ENCODE measurements at regions not wholly inside any gene's neighbourhood (a gene's known extent, or its start where the extent isn't known, plus 50 kb on each side); places are given as distances from the start of the nearest gene placed in this dataset.

DNA sequence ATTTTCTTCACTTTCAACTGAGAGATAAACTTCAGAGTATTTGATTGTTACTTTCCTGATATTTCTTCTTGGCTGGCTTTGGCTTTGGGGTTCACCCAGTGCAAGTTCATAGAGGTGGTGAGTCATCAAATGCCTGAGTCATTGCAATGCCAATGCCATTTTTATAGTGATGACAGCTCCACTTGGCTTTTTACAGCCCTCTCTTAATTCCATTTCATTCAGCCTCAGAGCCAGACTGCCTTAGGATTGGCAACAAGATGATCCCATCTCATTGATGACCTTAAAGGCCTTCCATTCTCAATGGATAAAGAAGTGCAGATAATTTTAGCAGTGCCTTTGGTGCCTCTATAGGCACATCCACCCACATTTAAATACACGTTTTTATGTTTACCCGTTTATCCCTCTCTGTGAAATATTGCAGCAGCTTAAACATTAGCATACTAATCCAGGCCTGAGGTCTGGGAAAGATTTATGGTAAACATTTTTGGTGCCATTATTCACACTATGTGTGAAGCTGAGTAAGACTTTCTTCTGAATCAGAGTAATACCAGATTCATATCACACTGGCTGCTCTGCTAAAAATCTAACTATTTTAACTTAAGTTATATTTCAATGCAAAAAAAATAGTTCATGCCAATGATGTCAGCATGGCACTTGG, 88.9 kb upstream of the TYRP1 start:
- no peak for TF ChIP-seq TAF1 (IDR thresholded peaks at IDR 0.05; ENCODE audit: borderline replicate concordance, insufficient read depth, low read length)
- TF ChIP-seq, protein P1, sequence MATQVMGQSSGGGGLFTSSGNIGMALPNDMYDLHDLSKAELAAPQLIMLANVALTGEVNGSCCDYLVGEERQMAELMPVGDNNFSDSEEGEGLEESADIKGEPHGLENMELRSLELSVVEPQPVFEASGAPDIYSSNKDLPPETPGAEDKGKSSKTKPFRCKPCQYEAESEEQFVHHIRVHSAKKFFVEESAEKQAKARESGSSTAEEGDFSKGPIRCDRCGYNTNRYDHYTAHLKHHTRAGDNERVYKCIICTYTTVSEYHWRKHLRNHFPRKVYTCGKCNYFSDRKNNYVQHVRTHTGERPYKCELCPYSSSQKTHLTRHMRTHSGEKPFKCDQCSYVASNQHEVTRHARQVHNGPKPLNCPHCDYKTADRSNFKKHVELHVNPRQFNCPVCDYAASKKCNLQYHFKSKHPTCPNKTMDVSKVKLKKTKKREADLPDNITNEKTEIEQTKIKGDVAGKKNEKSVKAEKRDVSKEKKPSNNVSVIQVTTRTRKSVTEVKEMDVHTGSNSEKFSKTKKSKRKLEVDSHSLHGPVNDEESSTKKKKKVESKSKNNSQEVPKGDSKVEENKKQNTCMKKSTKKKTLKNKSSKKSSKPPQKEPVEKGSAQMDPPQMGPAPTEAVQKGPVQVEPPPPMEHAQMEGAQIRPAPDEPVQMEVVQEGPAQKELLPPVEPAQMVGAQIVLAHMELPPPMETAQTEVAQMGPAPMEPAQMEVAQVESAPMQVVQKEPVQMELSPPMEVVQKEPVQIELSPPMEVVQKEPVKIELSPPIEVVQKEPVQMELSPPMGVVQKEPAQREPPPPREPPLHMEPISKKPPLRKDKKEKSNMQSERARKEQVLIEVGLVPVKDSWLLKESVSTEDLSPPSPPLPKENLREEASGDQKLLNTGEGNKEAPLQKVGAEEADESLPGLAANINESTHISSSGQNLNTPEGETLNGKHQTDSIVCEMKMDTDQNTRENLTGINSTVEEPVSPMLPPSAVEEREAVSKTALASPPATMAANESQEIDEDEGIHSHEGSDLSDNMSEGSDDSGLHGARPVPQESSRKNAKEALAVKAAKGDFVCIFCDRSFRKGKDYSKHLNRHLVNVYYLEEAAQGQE (IDR thresholded peaks at IDR 0.05; ENCODE audit: insufficient read depth in 1 of 2, low read depth in 2 of 2, low read length in 2 of 2): no peak

All from PFSK-1 (cell line).